ENCODE measurements at regions not wholly inside any gene's neighbourhood (a gene's known extent, or its start where the extent isn't known, plus 50 kb on each side); places are given as distances from the start of the nearest gene placed in this dataset.

DNA sequence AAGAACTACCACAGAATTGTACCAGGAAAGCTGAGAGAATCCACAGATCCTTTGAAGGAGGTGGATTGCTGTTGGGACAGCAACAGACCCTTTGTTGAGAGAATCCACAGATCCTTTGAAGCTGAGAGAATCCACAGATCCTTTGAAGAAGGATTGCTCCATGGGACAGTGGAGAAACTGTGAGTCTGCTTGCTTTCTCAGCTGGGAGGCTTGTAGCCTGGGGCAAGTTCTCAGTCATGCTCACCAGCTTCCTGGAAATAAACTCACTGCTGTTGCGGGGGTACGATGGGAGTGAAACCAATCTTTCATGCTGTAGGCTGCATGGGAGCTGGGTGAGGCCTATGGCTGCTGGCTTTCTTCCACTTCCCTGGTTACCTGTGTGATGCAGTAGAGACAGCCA is 106.3 kb downstream of the C7orf25 start:
- Histone ChIP-seq H3K36me3 (ENCODE audit: control insufficient read depth in 2 of 4, insufficient read depth in 4 of 4, low read length in 3 of 4) (no peaks in the 10 kb centered on the region), H3K27me3 (replicated peaks in 1 of 4; ENCODE audit: control insufficient read depth in 3 of 4, extremely low read depth in 1 of 4, insufficient read depth in 3 of 4, low read length in 3 of 4) (no peaks in the 10 kb centered on the region), H4K8ac (ENCODE audit: extremely low read depth, insufficient read depth, low read length) (no peak overlapping the region), H3K23me2 (ENCODE audit: low read depth, low read length) (no peaks in the 10 kb centered on the region), H3K4me2 (ENCODE audit: insufficient read depth in 1 of 2, low read depth in 2 of 2, low read length in 2 of 2) (no peak overlapping the region), H3K27ac (ENCODE audit: low read depth, low read length) (no peak overlapping the region), H3K79me2 (ENCODE audit: control insufficient read depth in 1 of 2, insufficient read depth in 2 of 2, low read length in 2 of 2) (no peaks in the 10 kb centered on the region), H4K20me1 (replicated peaks in 1 of 2; ENCODE audit: control insufficient read depth in 1 of 2, insufficient read depth in 2 of 2, low read length in 2 of 2) (no peaks in the 10 kb centered on the region), H3K79me1 (ENCODE audit: low read depth, low read length) (no peaks in the 10 kb centered on the region), H3K56ac (replicated peaks; ENCODE audit: insufficient read length, low read depth, low read length) (no peak overlapping the region), H3K14ac (ENCODE audit: insufficient read length) (no peak overlapping the region), H2BK5ac (ENCODE audit: low read depth, low read length) (no peak overlapping the region), H3K4me3 (ENCODE audit: extremely low read depth in 1 of 4, insufficient read depth in 2 of 4, low read depth in 3 of 4, low read length in 4 of 4) (no peak overlapping the region), H3K4ac (replicated peaks; ENCODE audit: insufficient read length, low read depth, low read length) (no peak overlapping the region), H2BK20ac (ENCODE audit: low read length) (no peak overlapping the region), H2AK5ac (ENCODE audit: low read depth, low read length) (no peak overlapping the region), H2BK15ac (ENCODE audit: low read length) (no peak overlapping the region), H3K4me1 (replicated peaks in 1 of 4; ENCODE audit: control insufficient read depth in 3 of 4, insufficient read depth in 4 of 4, low read length in 3 of 4) (no peaks in the 10 kb centered on the region), H3K9ac (replicated peaks in 1 of 4; ENCODE audit: extremely low read depth in 1 of 4, low read depth in 3 of 4, low read length in 3 of 4) (no peak overlapping the region), H3K18ac (ENCODE audit: extremely low read depth, low read length) (no peak overlapping the region), H3K9me3 (ENCODE audit: insufficient read depth in 2 of 2, low read depth in 1 of 2, low read length in 1 of 2) (no peaks in the 10 kb centered on the region), H4K5ac (ENCODE audit: insufficient read length, low read depth, low read length) (no peak overlapping the region), H2AFZ (ENCODE audit: low read length) (peak overlapping the region; percentile 14; the same call in 1 of the 2 replicates), H2BK12ac (ENCODE audit: low read depth, low read length) (no peak overlapping the region), H2BK120ac (replicated peaks; ENCODE audit: low read depth, low read length) (no peak overlapping the region), H3K23ac (ENCODE audit: insufficient read length) (no peak overlapping the region), H4K91ac (replicated peaks; ENCODE audit: insufficient read length, low read length) (no peak overlapping the region)
- TF ChIP-seq TCF12 (IDR thresholded peaks at IDR 0.05; ENCODE audit: low read depth, low read length) (no peak), HDAC2 (IDR thresholded peaks at IDR 0.05; ENCODE audit: borderline replicate concordance in 1 of 2, low read depth in 2 of 2, low read length in 2 of 2) (no peak), RBBP5 (IDR thresholded peaks at IDR 0.05; ENCODE audit: borderline replicate concordance, low read depth, low read length) (no peak), JUN (IDR thresholded peaks at IDR 0.05; ENCODE audit: low read depth, low read length) (no peak), SRF (IDR thresholded peaks at IDR 0.05; ENCODE audit: low read depth, low read length) (no peak), MAFK (IDR thresholded peaks at IDR 0.05; ENCODE audit: low read depth, low read length) (no peak)
- DNase-seq (ENCODE audit: low read depth in 1 of 2, low spot score in 2 of 2) (no peak), FAIRE-seq (no peak)
- ChIA-PET POLR2A (ENCODE audit: partially characterized antibody) (no interaction called here), CTCF (ENCODE audit: partially characterized antibody) (interaction anchor here (0.6 to 1.4 kb wide), 5 partner anchors 16 to 894 kb away, joined by 3 to 5 read pairs (median 3); no protein-coding TSS in a partner anchor)
- 96% methylated on average over 2 of the region's 2 CpGs; no CpG with 5 or more reads in 1 of the 2 experiments for WGBS, 2 experiments (ENCODE audit: extremely low coverage in 1 of 2, insufficient coverage in 1 of 2, insufficient read length in 1 of 2, insufficient replicate concordance in 2 of 2, low coverage in 1 of 2, low lambda C conversion rate in 2 of 2, missing lambda C conversion rate in 1 of 2)

Data from H1 (cell line).